PC-9 (cell line): ENCODE measurements at regions not wholly inside any gene's neighbourhood (a gene's known extent, or its start where the extent isn't known, plus 50 kb on each side); places are given as distances from the start of the nearest gene placed in this dataset.
"Not testable (repeated sequence)": the region's sequence is repeated elsewhere in the genome, so short reads cannot be mapped to it uniquely, and the experiment has no call there.

ENCODE experiments used
- BruUV-seq: library from RNA; stranded (reverse); fragments of 400-500 nt; replicated peaks from 2 replicates; lab custom pipeline; 2021; lab: Mats Ljungman, UMichigan
- CTCF ChIA-PET: fragments of 300-600 bp; sonication (Branson Sonifier 250); formaldehyde crosslinking; loops from one replicate; lab custom pipeline; 2022; ENCODE audit warnings: antibody characterized with exemption; lab: Charles Lee
- POLR2A ChIA-PET: fragments of 300-600 bp; sonication (Branson Sonifier 250); formaldehyde crosslinking; loops from one replicate; lab custom pipeline; 2022; ENCODE audit warnings: antibody characterized with exemption; ENCODE audit not compliant: unreplicated experiment; lab: Charles Lee
- DNase-seq, 2 experiments: peaks; one replicate each; pipeline versions ENCODE4 v3.0.0 to v3.0.0-alpha.2; 2015 to 2022; ENCODE audit warnings: mixed read lengths in 1 of 2
- H2AFZ ChIP-seq: fragments of 200-600 bp; sonication (generic); 2 replicates; pipeline ENCODE4 v1.8.1; 2017; ENCODE audit warnings: antibody characterized with exemption
- H3F3A ChIP-seq: fragments of 200-600 bp; sonication (generic); 2 replicates; pipeline ENCODE4 v1.8.1; 2017; ENCODE audit warnings: antibody characterized with exemption, mild to moderate bottlenecking, low read depth; ENCODE audit not compliant: insufficient read depth
- H3K27ac ChIP-seq: fragments of 200-600 bp; sonication (generic); 2 replicates; pipeline ENCODE4 v1.6.1; 2016; ENCODE audit warnings: mixed run types
- H3K27me3 ChIP-seq: fragments of 200-600 bp; sonication (generic); 2 replicates; pipeline ENCODE4 v1.6.1; 2016; ENCODE audit warnings: low read depth, mixed run types; ENCODE audit not compliant: insufficient read depth
- H3K36me3 ChIP-seq: fragments of 200-600 bp; sonication (generic); 2 replicates; pipeline ENCODE4 v1.6.1; 2016; ENCODE audit warnings: low read depth, mixed run types
- H3K4me1 ChIP-seq: fragments of 200-600 bp; sonication (generic); replicated peaks from 2 replicates; pipeline ENCODE4 v1.6.1; 2016; ENCODE audit warnings: mixed run types; ENCODE audit not compliant: insufficient read depth
- H3K4me2 ChIP-seq: fragments of 200-600 bp; sonication (generic); 2 replicates; pipeline ENCODE4 v1.6.1; 2017; ENCODE audit warnings: mixed run types
- H3K4me3 ChIP-seq: fragments of 200-600 bp; sonication (generic); 2 replicates; pipeline ENCODE4 v1.6.1; 2016; ENCODE audit warnings: mixed run types
- H3K79me2 ChIP-seq: fragments of 200-600 bp; sonication (generic); 2 replicates; pipeline ENCODE4 v1.6.1; 2017; ENCODE audit warnings: low read depth, mixed run types
- H3K9me2 ChIP-seq: fragments of 200-600 bp; sonication (generic); 2 replicates; pipeline ENCODE4 v1.8.1; 2017; ENCODE audit warnings: mild to moderate bottlenecking; ENCODE audit not compliant: insufficient read depth
- H3K9me3 ChIP-seq: fragments of 200-600 bp; sonication (generic); 2 replicates; pipeline ENCODE4 v1.8.1; 2016; ENCODE audit warnings: low read depth; ENCODE audit not compliant: insufficient read depth
- H4K20me1 ChIP-seq: fragments of 200-600 bp; sonication (generic); 2 replicates; pipeline ENCODE4 v1.8.1; 2017; ENCODE audit not compliant: insufficient read depth
- intact Hi-C: fragments of 100-400 bp; cut with micrococcal nuclease; formaldehyde crosslinking; loops from one replicate; pipeline ENCODE4 v1.10.0; 2022; ENCODE audit not compliant: unreplicated experiment

DNA sequence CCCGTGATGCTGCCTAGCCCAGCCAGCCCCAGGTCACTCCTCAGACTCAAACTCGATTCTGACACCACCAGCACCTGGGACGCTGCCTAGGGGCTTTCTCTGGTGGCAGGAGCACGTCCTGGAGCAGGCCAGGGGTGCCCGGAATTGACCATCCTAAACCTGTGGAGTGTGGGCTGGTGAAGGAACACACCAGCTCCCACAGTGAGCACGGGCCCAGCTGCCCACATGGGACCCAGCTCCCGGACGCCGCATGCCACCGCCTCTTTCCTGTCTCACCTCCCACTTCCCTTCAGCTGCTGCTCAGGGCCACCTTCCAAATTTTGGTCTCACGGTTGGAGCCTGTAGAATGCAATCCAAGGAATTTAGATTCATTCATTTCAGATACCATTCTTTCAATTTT, 50.4 kb upstream of the TNK2 start:
- H4K20me1 ChIP-seq, H3K79me2 ChIP-seq, H3K9me2 ChIP-seq, DNase-seq, H3K27me3 ChIP-seq, H3K4me3 ChIP-seq, POLR2A ChIA-PET, H3K27ac ChIP-seq, H3K4me2 ChIP-seq, intact Hi-C loops, H2AFZ ChIP-seq, H3K9me3 ChIP-seq, BruUV-seq, CTCF ChIA-PET: not testable (repeated sequence)
- peaks cover 27% of the 10 kb centered on the region for H3F3A ChIP-seq
- H3K36me3 ChIP-seq, result peaks cover 12% of the 10 kb centered on the region
- H3K4me1 ChIP-seq, result peaks cover 13% of the 10 kb centered on the region
